ENCODE measurements at regions not wholly inside any gene's neighbourhood (a gene's known extent, or its start where the extent isn't known, plus 50 kb on each side); places are given as distances from the start of the nearest gene placed in this dataset.

GRCh38 chr6:16871047-16871446, 109.8 kb upstream of the ATXN1 start:
- no peak for DNase-seq (ENCODE audit: low read depth in 3 of 3, low spot score in 2 of 3)

GRCh38 chr6:16868968-16869367, 107.7 kb upstream of the ATXN1 start:
- DNase-seq (ENCODE audit: low read depth in 3 of 3, low spot score in 2 of 3), result no peak

GRCh38 chr6:16857969-16858592, 96.8 kb upstream of the ATXN1 start:
- DNase-seq (ENCODE audit: low read depth in 3 of 3, low spot score in 2 of 3), result peak in 2 of 3 donors; percentile 29 to 31

- DNase-seq (ENCODE audit: low read depth in 3 of 3, low spot score in 2 of 3), result no peak
These were observed 94.2 kb upstream of the ATXN1 start for GRCh38 chr6:16855460-16855859.

GRCh38 chr6:16854986-16855385, 93.7 kb upstream of the ATXN1 start:
- DNase-seq (ENCODE audit: low read depth in 3 of 3, low spot score in 2 of 3), result no peak

- no peak for DNase-seq (ENCODE audit: low read depth in 3 of 3, low spot score in 2 of 3)
These were observed 91.4 kb upstream of the ATXN1 start for GRCh38 chr6:16852671-16853070.

GRCh38 chr6:16851758-16852157, 90.5 kb upstream of the ATXN1 start:
- DNase-seq (ENCODE audit: low read depth in 3 of 3, low spot score in 2 of 3), result no peak

GRCh38 chr6:16851044-16851540, 89.8 kb upstream of the ATXN1 start:
- no peak for DNase-seq (ENCODE audit: low read depth in 3 of 3, low spot score in 2 of 3)

- no peak for DNase-seq (ENCODE audit: low read depth in 3 of 3, low spot score in 2 of 3)
These were observed 89.4 kb upstream of the ATXN1 start for GRCh38 chr6:16850681-16851026.

- DNase-seq (ENCODE audit: low read depth in 3 of 3, low spot score in 2 of 3), result no peak
These were observed 88.9 kb upstream of the ATXN1 start for GRCh38 chr6:16849988-16850680.

- peak in 1 of 3 donors; percentile 29 for DNase-seq (ENCODE audit: low read depth in 3 of 3, low spot score in 2 of 3)
These were observed 88.2 kb upstream of the ATXN1 start for GRCh38 chr6:16849280-16849987.

- no peak for DNase-seq (ENCODE audit: low read depth in 3 of 3, low spot score in 2 of 3)
These were observed 85.1 kb upstream of the ATXN1 start for GRCh38 chr6:16846399-16846778.

- DNase-seq (ENCODE audit: low read depth in 3 of 3, low spot score in 2 of 3), result no peak
These were observed 82.9 kb upstream of the ATXN1 start for GRCh38 chr6:16844183-16844582.

GRCh38 chr6:16842676-16843075, 81.4 kb upstream of the ATXN1 start:
- no peak for DNase-seq (ENCODE audit: low read depth in 3 of 3, low spot score in 2 of 3)

GRCh38 chr6:16841241-16841640, 80.0 kb upstream of the ATXN1 start:
- no peak for DNase-seq (ENCODE audit: low read depth in 3 of 3, low spot score in 2 of 3)

- no peak for DNase-seq (ENCODE audit: low read depth in 3 of 3, low spot score in 2 of 3)
These were observed 79.5 kb upstream of the ATXN1 start for GRCh38 chr6:16840725-16841124.

- no peak for DNase-seq (ENCODE audit: low read depth in 3 of 3, low spot score in 2 of 3)
These were observed 79.0 kb upstream of the ATXN1 start for GRCh38 chr6:16840291-16840690.

- DNase-seq (ENCODE audit: low read depth in 3 of 3, low spot score in 2 of 3), result no peak
These were observed 78.4 kb upstream of the ATXN1 start for GRCh38 chr6:16839631-16840179.

GRCh38 chr6:16837217-16837972, 76.1 kb upstream of the ATXN1 start:
- DNase-seq (ENCODE audit: low read depth in 3 of 3, low spot score in 2 of 3), result no peak

GRCh38 chr6:16836144-16836981, 75.1 kb upstream of the ATXN1 start:
- DNase-seq (ENCODE audit: low read depth in 3 of 3, low spot score in 2 of 3), result no peak
